GM12878 (cell line): ENCODE measurements at regions not wholly inside any gene's neighbourhood (a gene's known extent, or its start where the extent isn't known, plus 50 kb on each side); places are given as distances from the start of the nearest gene placed in this dataset.

Experiments
- BHLHE40 ChIP-seq, 2 experiments: fragments of 450-650 bp in 1 of 2; IDR thresholded peaks; 2 replicates each; pipeline ENCODE4 v1.6.1; 2011 to 2017; ENCODE audit warnings: low read depth in 2 of 2, borderline replicate concordance in 1 of 2, improper control_type of control experiment in 1 of 2, low read length in 1 of 2, mild to moderate bottlenecking in 1 of 2
- BMI1 ChIP-seq: fragments of 450-650 bp; IDR thresholded peaks from 2 replicates; pipeline ENCODE4 v1.6.1; 2016; ENCODE audit warnings: mild to moderate bottlenecking, moderate library complexity, borderline replicate concordance
- DPF2 ChIP-seq: fragments of 450-650 bp; IDR thresholded peaks from 2 replicates; pipeline ENCODE4 v1.6.1; 2017; ENCODE audit warnings: mild to moderate bottlenecking
- ETV6 ChIP-seq, 2 experiments: fragments of 450-650 bp in 1 of 2; IDR thresholded peaks in 1 of 2; conservative IDR thresholded peaks in 1 of 2; 2 replicates each; pipeline ENCODE4 v1.6.1; 2014; ENCODE audit warnings: antibody characterized with exemption in 1 of 2, borderline replicate concordance in 1 of 2, low read depth in 1 of 2, mild to moderate bottlenecking in 1 of 2, moderate library complexity in 1 of 2
- GATAD2B ChIP-seq: fragments of 450-650 bp; conservative IDR thresholded peaks from 2 replicates; pipeline ENCODE4 v1.6.1; 2017; ENCODE audit warnings: low read depth, mild to moderate bottlenecking, moderate library complexity
- IKZF1 ChIP-seq: fragments of 450-650 bp; conservative IDR thresholded peaks from 2 replicates; pipeline ENCODE4 v1.6.1; 2017; ENCODE audit warnings: antibody characterized with exemption, mild to moderate bottlenecking
- MAX ChIP-seq: IDR thresholded peaks from 2 replicates; pipeline ENCODE4 v1.6.1; 2012; ENCODE audit warnings: low read depth, low read length, improper control_type of control experiment
- SREBF1 ChIP-seq: IDR thresholded peaks from 2 replicates; pipeline ENCODE4 v1.6.1; 2012; ENCODE audit warnings: mild to moderate bottlenecking, low read length
- TF ChIP-seq, protein P1 (sequence below): fragments of 450-650 bp; conservative IDR thresholded peaks from 2 replicates; pipeline ENCODE4 v1.6.1; 2017; ENCODE audit warnings: mild to moderate bottlenecking, moderate library complexity

DNA sequence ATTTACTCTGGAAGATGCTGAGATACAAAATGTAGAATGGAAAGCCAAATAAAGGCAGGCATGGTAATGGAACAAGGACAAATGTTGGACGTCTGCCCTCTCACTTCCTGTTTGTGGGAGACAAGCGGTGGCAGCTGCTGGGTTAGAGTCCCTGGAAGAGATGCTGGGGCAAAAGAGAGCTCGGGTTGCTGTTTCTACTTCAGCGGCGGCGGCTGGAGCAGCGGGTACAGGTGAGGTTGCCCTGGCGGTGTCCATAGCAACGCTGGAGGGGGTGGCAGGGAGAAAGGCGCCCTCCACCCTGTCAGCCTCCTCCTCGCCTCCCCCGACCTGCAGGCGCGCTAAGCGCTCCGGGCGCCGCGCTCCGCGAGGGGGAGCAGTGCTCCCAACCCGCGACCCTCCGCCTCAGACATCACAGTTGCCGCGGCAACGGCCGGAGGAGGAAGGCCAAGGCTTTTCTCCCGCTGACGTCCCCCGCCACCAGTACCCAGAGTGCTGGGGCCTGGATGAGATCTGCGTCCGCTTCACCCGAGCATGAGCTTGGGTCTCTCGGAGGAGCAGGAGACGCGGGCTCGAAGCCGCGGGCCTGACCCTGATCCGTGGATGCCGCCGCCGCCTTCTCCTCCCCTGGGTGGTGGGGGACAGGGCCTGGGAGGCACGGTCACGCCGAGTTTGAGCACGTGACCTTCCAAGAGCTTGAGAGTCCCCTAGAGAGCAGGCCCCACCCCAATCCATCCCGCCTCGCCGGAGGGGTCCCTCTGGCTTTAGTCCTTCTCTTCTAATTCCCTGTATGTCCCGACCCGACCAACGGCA is 65.6 kb downstream of the NOL4 start (continued):
- no peak for TF ChIP-seq MAX
- TF ChIP-seq SREBF1, result no peak
- TF ChIP-seq, protein P1, sequence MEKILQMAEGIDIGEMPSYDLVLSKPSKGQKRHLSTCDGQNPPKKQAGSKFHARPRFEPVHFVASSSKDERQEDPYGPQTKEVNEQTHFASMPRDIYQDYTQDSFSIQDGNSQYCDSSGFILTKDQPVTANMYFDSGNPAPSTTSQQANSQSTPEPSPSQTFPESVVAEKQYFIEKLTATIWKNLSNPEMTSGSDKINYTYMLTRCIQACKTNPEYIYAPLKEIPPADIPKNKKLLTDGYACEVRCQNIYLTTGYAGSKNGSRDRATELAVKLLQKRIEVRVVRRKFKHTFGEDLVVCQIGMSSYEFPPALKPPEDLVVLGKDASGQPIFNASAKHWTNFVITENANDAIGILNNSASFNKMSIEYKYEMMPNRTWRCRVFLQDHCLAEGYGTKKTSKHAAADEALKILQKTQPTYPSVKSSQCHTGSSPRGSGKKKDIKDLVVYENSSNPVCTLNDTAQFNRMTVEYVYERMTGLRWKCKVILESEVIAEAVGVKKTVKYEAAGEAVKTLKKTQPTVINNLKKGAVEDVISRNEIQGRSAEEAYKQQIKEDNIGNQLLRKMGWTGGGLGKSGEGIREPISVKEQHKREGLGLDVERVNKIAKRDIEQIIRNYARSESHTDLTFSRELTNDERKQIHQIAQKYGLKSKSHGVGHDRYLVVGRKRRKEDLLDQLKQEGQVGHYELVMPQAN, result no peak
- 0 out of 2 replicates have a peak, but pooled peaks have one; percentile 42 for TF ChIP-seq DPF2
- no peak for TF ChIP-seq ETV6 (conservative IDR thresholded peaks at IDR 0.05 in 1 of 2, IDR thresholded peaks at IDR 0.05 in 1 of 2; ENCODE audit: borderline replicate concordance in 1 of 2, low read depth in 1 of 2)
- TF ChIP-seq GATAD2B, result peak; percentile 48; the same call in 1 of the 2 replicates
- peak; percentile 53 for TF ChIP-seq IKZF1
- TF ChIP-seq BMI1, result peak; percentile 70
- TF ChIP-seq BHLHE40 (IDR thresholded peaks at IDR 0.05; ENCODE audit: borderline replicate concordance in 1 of 2, low read depth in 2 of 2, low read length in 1 of 2), result peak; percentile 11 to 81; a peak in 2 of 4 replicates
- TF ChIP-seq, all 136 proteins: peak for 12
